A549 (cell line): ENCODE measurements at regions not wholly inside any gene's neighbourhood (a gene's known extent, or its start where the extent isn't known, plus 50 kb on each side); places are given as distances from the start of the nearest gene placed in this dataset.
"Not testable (repeated sequence)": the region's sequence is repeated elsewhere in the genome, so short reads cannot be mapped to it uniquely, and the experiment has no call there.

Source experiments
- ATAC-seq, 2 experiments: fragments of 200-7000 bp in 1 of 2; fragments of >200 bp in 1 of 2; cut with Nextera tagmentation in 1 of 2; cut with Tn5 transposase in 1 of 2; 3 replicates each; pipeline versions ENCODE4 v1.8.0 to v1.9.1; 2018 to 2020; ENCODE audit warnings: mild to moderate bottlenecking in 1 of 2, moderate library complexity in 1 of 2
- CTCF ChIA-PET: fragments of 300-600 bp; sonication (Branson Sonifier 250); formaldehyde crosslinking; extraction: SDS; loops from one replicate; lab custom pipeline; 2021; ENCODE audit warnings: antibody characterized with exemption, inconsistent platforms; lab: Yijun Ruan, JAX
- POLR2A ChIA-PET: fragments of 350-600 bp; formaldehyde crosslinking; extraction: SDS; loops from one replicate; lab custom pipeline; 2021; ENCODE audit warnings: antibody characterized with exemption, inconsistent platforms; lab: Yijun Ruan, JAX
- DNase-seq, 2 experiments: peaks; one replicate each; pipeline versions ENCODE4 v3.0.0 to v3.0.0-alpha.2; 2011 to 2016; ENCODE audit warnings: low read depth in 1 of 2, low spot score in 1 of 2
- FAIRE-seq: peaks from 2 replicates; lab custom pipeline; 2011; peaks lifted over from hg19 to GRCh38; lab: Jason Lieb, UNC
- H3K27ac ChIP-seq, 2 experiments: fragments of >200 bp; sonication (Bioruptor Twin); formaldehyde crosslinking; 3 replicates each; pipeline ENCODE4 v1.5.1; 2016 to 2017
- H3K4me1 ChIP-seq: fragments of >200 bp; sonication (Bioruptor Twin); formaldehyde crosslinking; 3 replicates; pipeline ENCODE4 v1.6.1; 2016
- H3K4me2 ChIP-seq: fragments of >200 bp; sonication (Bioruptor Twin); formaldehyde crosslinking; 3 replicates; pipeline ENCODE4 v1.6.1; 2016
- H3K4me3 ChIP-seq: fragments of >200 bp; sonication (Bioruptor Twin); formaldehyde crosslinking; 3 replicates; pipeline ENCODE4 v1.5.1; 2016
- H3K9me3 ChIP-seq: fragments of >200 bp; sonication (Bioruptor Twin); formaldehyde crosslinking; 3 replicates; pipeline ENCODE4 v1.6.1; 2016
- ATOH8 ChIP-seq: fragments of 250-450 bp; sonication (Bioruptor Pico); IDR thresholded peaks from 2 replicates; pipeline ENCODE4 v1.5.0; 2020; ENCODE audit warnings: low read depth, mild to moderate bottlenecking, moderate library complexity
- BCL3 ChIP-seq: fragments of >200 bp; sonication (Bioruptor Twin); formaldehyde crosslinking; IDR thresholded peaks from 3 replicates; pipeline ENCODE4 v1.6.1; 2016
- CBX2 ChIP-seq: fragments of 200-600 bp; sonication (generic); IDR thresholded peaks from 2 replicates; pipeline ENCODE4 v1.6.1; 2016; ENCODE audit warnings: low read depth, mild to moderate bottlenecking, borderline replicate concordance
- CEBPB ChIP-seq, 2 experiments: fragments of >200 bp in 1 of 2; sonication (Bioruptor Twin) in 1 of 2; formaldehyde crosslinking in 1 of 2; IDR thresholded peaks; 2 replicates each; pipeline ENCODE4 v1.6.1; 2012 to 2016
- CHD4 ChIP-seq: fragments of 200-600 bp; sonication (generic); IDR thresholded peaks from 2 replicates; pipeline ENCODE4 v1.6.1; 2016; ENCODE audit warnings: antibody characterized with exemption, mild to moderate bottlenecking, borderline replicate concordance
- EHF ChIP-seq: fragments of 250-450 bp; sonication (Bioruptor Pico); IDR thresholded peaks from 2 replicates; pipeline ENCODE4 v1.5.0; 2020; ENCODE audit warnings: mild to moderate bottlenecking
- EHMT2 ChIP-seq: fragments of 200-600 bp; sonication (generic); IDR thresholded peaks from 2 replicates; pipeline ENCODE4 v1.6.1; 2016; ENCODE audit warnings: antibody characterized with exemption, low read depth, mild to moderate bottlenecking, moderate library complexity
- EP300 ChIP-seq, 2 experiments: fragments of >200 bp; sonication (Bioruptor Twin); formaldehyde crosslinking; IDR thresholded peaks; 2 replicates in 1 of 2; 3 replicates in 1 of 2; pipeline ENCODE4 v1.6.1; 2016 to 2017
- ESRRA ChIP-seq: fragments of 150-350 bp; IDR thresholded peaks from 2 replicates; pipeline ENCODE4 v1.6.1; 2014; ENCODE audit warnings: mild to moderate bottlenecking, low read length, borderline replicate concordance
- HMGXB4 ChIP-seq: fragments of 250-450 bp; sonication (Bioruptor Pico); IDR thresholded peaks from 2 replicates; pipeline ENCODE4 v1.5.0; 2021; ENCODE audit warnings: mild to moderate bottlenecking, moderate library complexity, borderline replicate concordance
- HOXA7 ChIP-seq: fragments of 250-450 bp; sonication (Bioruptor Pico); IDR thresholded peaks from 2 replicates; pipeline ENCODE4 v1.5.0; 2020; ENCODE audit warnings: mild to moderate bottlenecking, moderate library complexity
- HOXB13 ChIP-seq: fragments of 250-450 bp; sonication (Bioruptor Pico); IDR thresholded peaks from 2 replicates; pipeline ENCODE4 v1.5.0; 2020; ENCODE audit warnings: low read depth, mild to moderate bottlenecking, moderate library complexity
- JUNB ChIP-seq: fragments of >200 bp; sonication (Bioruptor Twin); formaldehyde crosslinking; IDR thresholded peaks from 2 replicates; pipeline ENCODE4 v1.6.1; 2016
- KDM1A ChIP-seq: fragments of 200-600 bp; sonication (generic); IDR thresholded peaks from 2 replicates; pipeline ENCODE4 v1.6.1; 2016; ENCODE audit warnings: low read depth, mild to moderate bottlenecking
- MAFK ChIP-seq: fragments of 450-650 bp; IDR thresholded peaks from 2 replicates; pipeline ENCODE4 v1.6.1; 2014; ENCODE audit not compliant: partially characterized antibody
- MYC ChIP-seq: IDR thresholded peaks from 2 replicates; pipeline ENCODE4 v1.6.1; 2012; ENCODE audit warnings: mild to moderate bottlenecking, inconsistent platforms, low read length, improper control_type of control experiment, borderline replicate concordance
- NFE2L2 ChIP-seq: fragments of 150-350 bp; conservative IDR thresholded peaks from 2 replicates; pipeline ENCODE4 v1.6.1; 2014; ENCODE audit warnings: low read length
- PBX3 ChIP-seq: IDR thresholded peaks from 2 replicates; pipeline ENCODE4 v1.6.1; 2012
- PHF8 ChIP-seq: fragments of 200-600 bp; sonication (generic); IDR thresholded peaks from 2 replicates; pipeline ENCODE4 v1.6.1; 2016; ENCODE audit warnings: low read depth, mild to moderate bottlenecking, antibody characterized with exemption, moderate library complexity, borderline replicate concordance
- POLR2AphosphoS2 ChIP-seq: conservative IDR thresholded peaks from 2 replicates; pipeline ENCODE4 v1.6.1; 2012; ENCODE audit warnings: low read length, improper control_type of control experiment, inconsistent platforms
- REST ChIP-seq: fragments of 200-600 bp; sonication (generic); IDR thresholded peaks from 2 replicates; pipeline ENCODE4 v1.6.1; 2016; ENCODE audit warnings: antibody characterized with exemption, mild to moderate bottlenecking, moderate library complexity
- RFX5 ChIP-seq: fragments of 450-650 bp; IDR thresholded peaks from 2 replicates; pipeline ENCODE4 v1.7.1; 2014; ENCODE audit warnings: antibody characterized with exemption, mild to moderate bottlenecking, moderate library complexity
- ZFP36 ChIP-seq: fragments of 450-650 bp; IDR thresholded peaks from 2 replicates; pipeline ENCODE4 v1.6.1; 2014; ENCODE audit warnings: borderline replicate concordance; ENCODE audit not compliant: partially characterized antibody
- WGBS: methylation state at CpG from one replicate; pipeline ENCODE4 v1.1.6; 2017; ENCODE audit errors: missing lambda C conversion rate; 5-methylcytosine and 5-hydroxymethylcytosine counted together

- no peak for TF ChIP-seq HMGXB4
- no peak for TF ChIP-seq PHF8
- TF ChIP-seq JUNB: peak; percentile 59
- TF ChIP-seq EHF (CRISPR knock-in tag): no peak
- TF ChIP-seq RFX5: no peak
- no peak for TF ChIP-seq CHD4
- peak in 1 of 2 experiments; percentile 36; a peak in 1 of 5 replicates for TF ChIP-seq EP300 (IDR thresholded peaks at IDR 0.05)
- no peak for TF ChIP-seq POLR2AphosphoS2
- TF ChIP-seq ATOH8 (CRISPR knock-in tag): no peak
- TF ChIP-seq ESRRA: no peak
- peak in 1 of 2 experiments; percentile 27; a peak in 2 of 4 replicates for TF ChIP-seq CEBPB (IDR thresholded peaks at IDR 0.05)
- TF ChIP-seq PBX3: peak; percentile 71; the same call in 1 of the 2 replicates
- no peak for TF ChIP-seq HOXA7 (CRISPR knock-in tag)
- no peak for TF ChIP-seq KDM1A
- TF ChIP-seq, all 56 proteins: peak for 7
Measured at GRCh38 chr6:84882768-84883766, 118.7 kb upstream of the TBX18 start (continued).

- H3K27ac ChIP-seq, H3K4me2 ChIP-seq, CTCF ChIA-PET, H3K4me3 ChIP-seq, H3K9me3 ChIP-seq, DNase-seq, ATAC-seq, POLR2A ChIA-PET, FAIRE-seq: not testable (repeated sequence)
- peaks cover 15% of the 10 kb centered on the region for H3K4me1 ChIP-seq
Measured at GRCh38 chr6:84879385-84879784, 115.0 kb upstream of the TBX18 start.

- no peak overlapping the region for H3K4me3 ChIP-seq
- POLR2A ChIA-PET: no interaction called here
- TF ChIP-seq MYC (no peak), ATOH8 (CRISPR knock-in tag) (no peak), CBX2 (no peak), BCL3 (no peak), MAFK (no peak), ZFP36 (no peak), EP300 (IDR thresholded peaks at IDR 0.05) (no peak), EHMT2 (no peak), NFE2L2 (no peak), REST (no peak), HOXB13 (CRISPR knock-in tag) (no peak)
Measured at GRCh38 chr6:84877515-84878210, 113.3 kb upstream of the TBX18 start.

More at GRCh38 chr6:84877515-84878210, 113.3 kb upstream of the TBX18 start:
- no peak overlapping the region for H3K27ac ChIP-seq
- DNase-seq (no peak), ATAC-seq (no peak), FAIRE-seq (no peak)
- no peaks in the 10 kb centered on the region for H3K9me3 ChIP-seq
- peaks cover 6% of the 10 kb centered on the region for H3K4me1 ChIP-seq
- H3K4me2 ChIP-seq: no peak overlapping the region; the same call in 2 of the 3 replicates
- CTCF ChIA-PET: no interaction called here
- WGBS: 9% methylated on average over 3 of the region's 3 CpGs
